Stimulated activated CD4-positive, alpha-beta T cell treated with anti-CD3 and anti-CD28 coated beads, TNF-alpha, amount 100 ng/mL, for 24 hours (primary cell): ENCODE measurements at regions not wholly inside any gene's neighbourhood (a gene's known extent, or its start where the extent isn't known, plus 50 kb on each side); places are given as distances from the start of the nearest gene placed in this dataset.

ENCODE experiments used
- DNase-seq, 3 experiments: peaks; one replicate each; pipeline ENCODE4 v3.0.0-alpha.2; 2020; ENCODE audit warnings: low read depth in 3 of 3

DNA sequence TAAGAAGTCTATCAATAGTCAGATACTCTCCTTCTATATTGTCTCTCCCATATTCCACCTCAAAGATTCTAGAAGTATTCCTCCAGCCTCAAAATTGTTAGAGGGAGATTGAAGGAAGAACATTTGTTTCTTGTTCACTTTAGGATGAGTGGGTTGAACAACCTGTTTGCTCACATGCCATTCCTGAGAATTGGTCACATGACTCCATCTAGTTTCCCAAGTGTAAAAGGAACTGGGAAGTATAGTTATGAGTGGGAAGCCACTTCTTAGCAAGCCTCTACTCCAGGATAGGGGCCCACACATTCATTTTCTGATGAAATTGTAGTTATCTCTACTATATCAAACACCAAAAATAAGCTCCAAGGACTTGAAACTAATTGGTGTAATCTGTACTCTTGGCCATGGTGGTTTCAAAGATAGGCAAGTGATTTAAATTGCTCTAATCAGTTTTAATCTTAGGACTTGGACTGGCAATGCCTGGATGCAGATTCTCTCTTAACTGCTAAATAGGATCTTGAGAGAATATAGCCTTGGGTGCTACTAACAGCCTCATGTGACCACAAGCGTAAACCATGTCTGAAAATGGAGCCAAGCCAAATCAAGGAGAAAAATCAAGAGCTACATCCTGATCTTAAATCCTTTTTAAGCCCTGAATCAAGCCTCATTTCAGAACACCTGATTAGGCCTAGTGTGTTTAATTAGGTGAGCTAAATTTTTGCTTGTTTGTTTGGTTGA, 758.7 kb upstream of the MAN1A1 start:
- DNase-seq = no peak

- DNase-seq = no peak
Observed at GRCh38 chr6:120103618-120104017, 754.1 kb upstream of the MAN1A1 start.

- DNase-seq = no peak
Observed at GRCh38 chr6:120096696-120097260, 747.2 kb upstream of the MAN1A1 start.

DNA sequence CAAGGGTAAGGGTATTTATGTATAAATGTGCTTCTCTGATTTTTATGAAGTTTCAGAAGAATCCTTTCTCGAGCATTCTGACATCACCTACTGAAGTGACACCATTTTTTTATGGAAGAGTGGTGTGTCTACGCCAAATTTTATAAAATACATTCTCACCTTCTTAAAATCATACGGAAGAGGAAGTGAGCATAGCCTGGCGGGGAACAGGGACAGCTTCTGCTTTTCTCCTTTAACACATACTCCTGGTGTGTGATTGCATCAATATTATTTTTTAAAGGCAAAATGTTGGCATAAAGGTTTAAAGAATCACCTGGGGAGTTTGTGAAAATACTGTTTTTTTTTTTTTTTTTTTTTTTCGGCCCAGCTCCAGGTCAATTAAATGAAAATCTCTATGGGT, 733.6 kb upstream of the MAN1A1 start:
- no peak for DNase-seq

GRCh38 chr6:120077489-120077888, 727.9 kb upstream of the MAN1A1 start:
- no peak for DNase-seq

- DNase-seq = no peak
Observed at GRCh38 chr6:120058410-120058809, 708.8 kb upstream of the MAN1A1 start.

DNA sequence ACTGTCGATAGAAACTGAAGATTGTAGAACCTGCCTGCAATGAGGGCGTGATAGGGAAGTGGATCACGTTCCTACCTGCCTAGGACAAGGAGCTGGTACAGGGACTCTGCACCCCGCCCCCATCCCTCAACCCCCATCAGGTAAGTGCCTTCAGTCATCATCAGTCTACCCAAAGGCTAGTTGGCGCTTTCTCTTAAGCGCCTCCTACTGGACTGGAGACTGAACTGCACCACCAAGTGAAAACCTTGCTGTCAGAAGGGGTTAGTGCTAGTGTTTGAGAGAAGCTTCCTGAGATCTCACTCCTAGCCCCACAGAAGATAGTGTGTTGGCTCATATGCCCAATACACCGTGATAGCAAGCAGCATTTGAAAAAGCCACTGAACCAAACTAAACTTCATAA, 706.5 kb upstream of the MAN1A1 start:
- no peak for DNase-seq

DNA sequence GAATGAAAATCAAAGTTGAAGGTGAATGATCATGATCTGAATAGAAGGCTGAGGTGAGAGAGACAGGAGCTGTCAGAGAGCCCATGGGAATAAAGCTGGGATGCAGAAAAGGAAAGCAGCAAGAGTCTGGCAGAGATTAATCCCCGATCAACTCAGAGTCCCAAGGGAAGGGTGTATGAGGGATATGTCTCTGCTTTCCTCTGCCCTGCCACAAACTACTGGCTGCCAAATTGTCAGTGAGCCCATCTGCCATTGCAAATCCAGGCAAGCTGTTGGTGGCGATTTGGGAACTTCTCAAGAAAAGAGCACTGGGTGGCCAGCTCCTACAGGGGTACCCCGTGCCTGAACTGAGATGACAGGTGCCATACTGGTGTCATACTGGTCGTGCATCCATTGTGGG, 705.5 kb upstream of the MAN1A1 start:
- no peak for DNase-seq

- no peak for DNase-seq
Observed at GRCh38 chr6:120039664-120040063, 690.1 kb upstream of the MAN1A1 start.

DNA sequence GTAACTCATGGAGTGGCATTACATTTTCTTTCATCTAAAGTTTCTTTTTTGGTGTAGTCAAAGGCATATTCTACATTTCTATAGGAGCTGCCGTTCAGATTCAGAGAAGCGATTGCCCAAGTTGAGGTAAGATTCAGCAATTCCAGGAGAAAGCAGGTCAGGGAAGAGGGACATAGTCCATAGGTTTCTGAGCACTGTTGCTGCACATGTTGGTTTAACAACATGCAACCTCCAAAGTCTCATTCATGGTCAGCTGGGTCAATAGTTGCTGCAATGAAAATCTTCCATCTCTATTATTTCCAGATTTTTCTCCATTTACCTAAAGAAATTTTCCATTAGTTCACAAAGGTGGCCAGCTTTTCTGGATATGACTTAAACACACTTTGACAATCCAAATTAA, 682.3 kb upstream of the MAN1A1 start:
- no peak for DNase-seq

DNA sequence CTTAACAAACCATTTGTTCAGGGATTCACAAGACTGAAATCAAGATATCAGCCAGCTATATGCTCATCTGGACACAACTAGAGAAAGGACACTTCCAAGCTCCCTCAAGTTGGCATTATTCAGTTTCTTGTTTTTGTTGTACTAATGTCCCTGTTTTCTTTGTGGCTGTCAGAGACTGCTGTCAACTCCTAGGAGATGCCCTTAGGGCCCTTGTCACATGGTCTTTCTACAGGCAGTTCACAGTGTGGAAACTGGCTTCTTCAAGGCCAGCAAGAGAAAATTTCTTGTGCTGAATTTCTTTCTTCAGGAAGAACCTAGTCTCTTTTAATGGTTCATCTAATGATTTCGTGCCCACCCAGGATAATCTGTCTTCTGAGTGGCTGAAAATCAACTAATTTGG, 677.2 kb upstream of the MAN1A1 start:
- no peak for DNase-seq

DNA sequence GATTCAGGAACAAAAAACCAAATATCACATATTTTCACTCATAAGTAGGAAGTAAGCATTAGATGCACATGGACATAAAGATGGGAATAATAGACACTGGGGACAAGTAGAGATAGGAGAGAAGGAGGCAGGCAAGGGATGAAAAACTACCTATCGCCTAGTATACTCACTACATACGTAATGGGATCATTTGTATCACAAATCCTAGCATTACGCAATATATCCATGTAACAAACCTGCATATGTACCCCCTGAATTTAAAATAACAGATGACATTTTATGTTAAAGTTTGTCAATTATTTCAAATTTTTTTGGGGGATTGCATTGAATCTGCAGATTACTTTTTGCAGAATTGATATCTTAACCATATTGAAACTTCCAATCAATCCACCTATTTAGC, 660.5 kb upstream of the MAN1A1 start:
- DNase-seq = no peak

GRCh38 chr6:120005292-120005976, 655.9 kb upstream of the MAN1A1 start:
- DNase-seq = no peak

DNA sequence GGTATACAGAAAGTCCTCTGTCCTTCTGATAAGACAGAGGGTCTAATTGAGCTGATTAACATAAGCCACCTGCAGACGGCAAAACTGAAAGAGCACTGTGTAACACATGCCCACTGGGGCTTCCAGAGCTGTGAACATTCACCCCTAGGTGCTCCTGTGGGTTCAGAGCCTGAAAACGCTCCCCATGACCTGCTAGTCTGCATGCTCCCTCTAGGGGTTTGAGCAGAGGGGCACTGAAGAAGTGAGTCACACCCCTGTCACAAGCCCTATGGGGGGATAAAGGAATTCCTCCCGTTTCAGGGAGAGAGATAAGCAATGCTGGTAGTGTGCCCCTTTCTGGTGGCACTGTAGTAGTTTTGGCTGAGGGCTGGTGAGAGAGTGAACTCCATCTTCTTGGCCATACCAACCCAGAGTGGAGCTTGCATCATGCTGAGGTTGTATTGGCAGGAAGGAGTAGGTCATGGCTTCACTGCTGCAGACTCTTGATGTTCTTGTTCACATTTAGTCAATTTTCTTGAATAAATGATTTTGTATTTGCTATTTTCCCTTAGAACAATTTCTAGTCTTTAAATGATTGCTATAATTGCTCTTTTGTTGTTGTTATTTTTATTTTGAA, 637.5 kb upstream of the MAN1A1 start:
- no peak for DNase-seq

- DNase-seq = no peak
Observed at GRCh38 chr6:119985952-119986736, 636.6 kb upstream of the MAN1A1 start.

GRCh38 chr6:119980802-119981201, 631.2 kb upstream of the MAN1A1 start:
- DNase-seq = no peak

GRCh38 chr6:119979862-119980261, 630.3 kb upstream of the MAN1A1 start:
- DNase-seq = no peak

DNA sequence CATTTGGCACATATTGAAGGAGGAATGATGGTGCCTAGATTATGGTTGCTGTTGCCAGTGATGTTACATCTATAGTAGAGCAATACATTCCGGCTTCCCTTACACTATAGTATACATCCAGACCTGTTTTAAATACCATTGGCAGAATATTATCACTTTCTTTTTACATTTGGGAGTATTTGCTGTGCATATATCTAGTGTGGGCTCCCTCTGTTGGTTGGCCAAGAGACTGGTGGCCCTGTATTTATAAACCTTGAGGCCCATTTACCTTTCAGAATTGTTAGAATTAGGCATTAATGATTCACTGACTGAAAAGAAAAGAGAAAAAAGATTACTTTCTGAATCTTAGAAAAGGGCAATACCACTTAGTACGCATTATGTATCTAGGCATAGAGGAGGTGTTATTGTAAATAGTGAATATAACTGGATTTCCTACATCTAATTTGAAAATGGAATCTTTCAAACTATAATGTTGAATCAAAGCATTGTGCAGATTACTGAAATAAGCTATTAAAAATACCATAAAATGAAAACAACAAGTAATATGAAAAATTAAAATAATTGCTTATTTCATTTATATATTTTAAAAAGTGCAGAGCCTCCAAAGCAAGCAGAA, 628.8 kb upstream of the MAN1A1 start:
- no peak for DNase-seq

DNA sequence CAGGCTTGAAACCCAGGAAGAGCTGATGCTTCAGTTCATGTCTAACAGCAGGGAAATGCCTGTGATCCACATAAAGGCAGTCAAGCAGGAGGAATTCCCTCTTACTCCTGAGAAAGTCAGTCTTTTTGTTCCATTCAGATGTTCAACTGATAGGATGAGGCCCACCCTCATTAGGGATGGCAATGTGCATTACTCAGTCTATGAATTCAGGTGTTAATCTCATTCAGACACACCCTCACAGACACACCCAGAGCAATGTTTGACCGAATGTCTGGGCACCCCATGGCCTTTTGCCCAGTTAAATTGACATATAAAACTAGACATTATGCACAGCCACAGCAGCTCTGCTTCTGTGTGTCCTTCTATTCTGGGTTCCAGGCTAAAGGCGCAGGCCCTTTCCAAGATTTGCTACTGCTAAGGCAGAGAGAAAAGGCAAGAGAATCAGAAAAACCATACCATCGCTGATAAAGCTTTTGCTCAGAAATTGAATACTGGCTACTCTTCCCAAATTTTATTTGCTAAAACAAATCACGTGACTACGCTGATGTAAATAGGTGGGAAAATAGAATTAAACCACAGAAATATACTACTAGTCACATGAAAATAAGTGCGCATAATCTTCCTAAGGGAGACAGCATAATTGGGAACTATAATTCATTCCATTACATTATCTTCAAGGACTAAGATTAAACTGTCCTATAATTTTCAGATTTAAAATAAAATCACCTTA, 625.0 kb upstream of the MAN1A1 start:
- no peak for DNase-seq

DNA sequence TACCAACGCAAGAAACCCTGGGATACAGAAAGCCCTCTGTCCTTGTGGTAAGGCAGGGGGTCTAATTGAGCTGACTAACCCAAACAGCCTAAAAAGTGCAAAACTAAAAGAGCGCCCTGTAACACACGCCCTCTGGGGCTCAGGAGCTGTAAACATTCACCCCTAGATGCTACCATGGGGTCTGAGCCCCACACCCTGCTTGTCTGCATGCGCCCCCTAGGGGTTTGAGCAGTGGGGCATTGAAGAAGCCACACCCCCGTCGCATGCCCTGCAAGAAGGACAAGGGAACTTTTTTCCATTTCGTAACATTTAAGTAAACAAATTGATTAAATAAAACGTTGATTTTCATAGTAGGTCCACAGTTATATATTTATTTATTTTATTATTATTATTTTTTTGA, 616.9 kb upstream of the MAN1A1 start:
- DNase-seq = peak in 1 of 3 experiments; percentile 7

GRCh38 chr6:119965900-119966299, 616.3 kb upstream of the MAN1A1 start:
- no peak for DNase-seq
